ENCODE measurements at regions not wholly inside any gene's neighbourhood (a gene's known extent, or its start where the extent isn't known, plus 50 kb on each side); places are given as distances from the start of the nearest gene placed in this dataset.

- TF ChIP-seq CTCF (IDR thresholded peaks at IDR 0.05) (no peak), POLR2A (IDR thresholded peaks at IDR 0.05) (no peak)
Measured at GRCh38 chr4:108383157-108383556, 214.4 kb upstream of the LEF1 start.
